ENCODE measurements at regions not wholly inside any gene's neighbourhood (a gene's known extent, or its start where the extent isn't known, plus 50 kb on each side); places are given as distances from the start of the nearest gene placed in this dataset.

DNA sequence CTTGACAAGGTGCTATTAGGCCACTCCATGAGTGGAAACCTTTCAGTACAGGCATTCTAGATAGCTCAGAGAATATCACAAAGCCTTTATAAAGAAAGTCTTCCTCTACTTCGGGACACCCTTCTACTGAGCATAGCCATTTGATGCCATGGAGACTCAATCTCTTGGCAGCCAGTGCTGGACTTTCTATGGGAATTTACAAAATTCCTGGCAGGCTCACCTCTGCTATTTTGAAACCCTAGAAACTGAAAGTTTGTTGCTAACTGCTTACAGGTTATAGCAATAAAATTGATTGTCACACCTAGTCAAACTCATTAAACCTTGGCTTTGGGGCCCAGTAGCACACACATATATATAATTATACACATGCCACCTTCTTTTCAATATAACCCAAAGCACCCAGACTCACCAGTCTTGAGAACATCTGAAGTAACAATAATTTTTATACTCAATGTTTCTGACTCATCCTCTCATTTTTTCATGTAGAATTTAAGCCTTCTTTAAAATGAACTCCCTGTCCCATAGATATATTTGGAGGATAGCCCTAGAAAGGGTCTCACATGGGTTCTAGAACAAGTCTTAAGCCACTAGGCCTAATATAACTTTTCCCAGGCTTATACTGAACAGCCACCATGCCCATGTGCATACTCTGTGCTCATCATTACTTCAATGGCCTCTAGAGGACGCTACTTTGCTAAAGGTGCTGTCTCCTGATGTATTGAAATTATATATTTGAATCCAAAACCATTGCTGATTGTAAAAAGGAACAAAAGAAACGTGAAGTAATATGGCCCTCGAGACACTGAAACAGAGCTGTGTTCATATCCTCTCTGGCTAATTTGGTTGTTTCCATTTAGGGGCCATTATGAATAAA, 368.1 kb upstream of the MARCKS start:
- DNase-seq: no peak

DNA sequence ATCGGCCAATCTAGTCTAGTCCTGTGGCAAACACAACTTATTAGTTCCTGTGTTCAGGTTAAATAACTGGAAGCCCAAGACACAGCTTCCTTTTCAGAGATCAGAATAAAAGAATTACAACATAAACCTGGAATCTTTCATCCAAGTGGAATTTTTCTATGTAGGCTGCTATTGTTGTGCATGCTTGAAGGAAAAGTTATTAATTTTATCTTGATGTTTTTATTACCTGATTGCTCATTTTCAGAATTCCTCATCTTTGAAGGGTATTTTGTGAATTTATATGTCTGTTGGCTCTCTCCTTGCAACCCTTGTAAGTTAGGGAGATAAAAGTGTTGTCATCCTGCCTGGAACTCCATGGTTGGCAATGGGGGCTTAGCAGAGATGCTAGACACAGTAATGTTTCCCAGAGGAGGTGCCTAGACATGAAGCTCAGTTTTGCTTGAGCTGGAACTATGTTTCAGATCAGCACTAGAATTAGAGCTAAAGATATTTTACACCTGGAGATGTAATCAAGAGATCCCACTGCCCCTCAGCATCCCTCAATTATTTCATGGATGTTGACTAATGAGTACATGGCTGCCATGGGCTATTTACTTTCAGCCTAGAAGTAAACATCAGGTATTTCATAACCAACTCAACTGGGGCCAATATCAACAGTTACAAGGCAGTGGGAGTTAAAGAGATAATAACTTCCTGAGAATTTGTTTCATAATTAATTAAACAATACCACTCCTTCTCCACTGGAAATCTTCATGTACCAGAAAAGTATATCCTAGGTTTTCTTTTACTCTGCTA, 367.0 kb upstream of the MARCKS start:
- no peak for DNase-seq

DNA sequence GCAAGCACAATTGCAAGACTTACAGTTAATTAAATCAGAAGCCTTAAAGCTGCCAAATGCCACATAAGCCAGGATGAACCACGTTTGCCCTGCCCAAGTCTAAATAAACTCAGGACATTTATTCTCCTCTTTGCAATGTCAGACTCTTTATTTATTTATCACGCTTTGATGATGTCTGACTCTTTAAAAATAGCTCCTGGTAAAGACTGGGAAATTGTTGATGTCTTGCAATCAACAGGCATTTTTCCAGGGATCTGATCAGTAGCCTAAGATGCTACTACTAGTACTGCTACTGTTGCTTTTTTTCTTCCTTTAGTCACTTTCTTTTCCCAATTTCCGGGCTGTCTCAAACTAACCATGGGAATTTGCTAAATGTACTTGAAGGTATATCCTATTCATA, 365.8 kb upstream of the MARCKS start:
- DNase-seq: no peak

DNA sequence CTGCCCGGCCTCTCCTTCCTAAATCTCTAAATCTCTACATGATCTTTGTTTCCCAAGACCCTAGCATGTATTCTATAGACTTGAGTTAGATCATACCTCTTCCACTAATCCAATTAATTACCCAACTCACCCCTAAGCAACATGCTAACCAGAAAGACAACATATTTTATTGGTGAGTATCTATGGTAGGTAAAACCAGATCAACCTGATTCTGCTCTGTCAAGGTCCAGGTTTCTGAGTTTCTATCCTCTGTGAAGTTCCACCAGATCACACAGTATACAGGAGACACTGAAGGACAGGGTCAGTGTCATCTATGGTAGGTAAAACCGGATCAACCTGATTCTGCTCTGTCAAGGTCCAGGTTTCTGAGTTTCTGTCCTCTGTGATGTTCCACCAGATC, 363.2 kb upstream of the MARCKS start:
- no peak for DNase-seq

DNA sequence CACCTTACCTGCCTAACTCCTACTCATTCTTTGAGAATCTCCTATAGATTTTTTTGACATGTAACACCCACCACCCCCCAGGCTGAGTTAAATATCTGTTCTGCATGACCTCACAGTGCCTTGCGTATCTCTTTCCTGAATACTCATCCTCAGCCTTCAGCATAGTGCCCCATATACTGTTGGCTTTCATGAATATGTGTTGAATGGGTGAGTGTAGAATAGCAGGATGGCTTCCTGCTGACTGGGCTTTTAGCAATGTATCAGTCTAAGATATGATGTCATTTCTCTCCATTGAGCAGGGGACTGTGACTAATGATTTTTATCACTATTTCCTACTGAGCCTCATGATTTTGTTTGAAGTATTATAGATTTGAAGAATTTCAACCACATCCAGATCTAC, 361.6 kb upstream of the MARCKS start:
- DNase-seq: no peak

DNA sequence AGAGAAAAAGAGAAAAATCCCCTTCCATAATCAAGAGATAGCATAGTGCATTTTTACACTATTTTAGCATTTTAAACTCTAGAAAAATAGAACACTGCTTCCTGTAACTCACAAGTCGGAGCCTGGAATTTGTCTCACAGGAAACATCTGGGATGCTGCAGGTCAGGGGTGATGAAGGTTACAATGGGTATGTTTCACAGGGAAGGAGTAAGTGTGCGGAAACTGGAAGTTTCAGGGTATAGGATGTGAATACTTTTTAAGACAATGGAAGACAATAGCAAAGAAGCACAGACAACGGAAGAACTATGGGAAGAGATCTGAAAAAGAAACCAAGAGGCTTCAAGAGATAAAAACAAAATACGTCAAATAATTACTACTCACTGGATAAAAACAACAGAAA, 361.0 kb upstream of the MARCKS start:
- DNase-seq: no peak

DNA sequence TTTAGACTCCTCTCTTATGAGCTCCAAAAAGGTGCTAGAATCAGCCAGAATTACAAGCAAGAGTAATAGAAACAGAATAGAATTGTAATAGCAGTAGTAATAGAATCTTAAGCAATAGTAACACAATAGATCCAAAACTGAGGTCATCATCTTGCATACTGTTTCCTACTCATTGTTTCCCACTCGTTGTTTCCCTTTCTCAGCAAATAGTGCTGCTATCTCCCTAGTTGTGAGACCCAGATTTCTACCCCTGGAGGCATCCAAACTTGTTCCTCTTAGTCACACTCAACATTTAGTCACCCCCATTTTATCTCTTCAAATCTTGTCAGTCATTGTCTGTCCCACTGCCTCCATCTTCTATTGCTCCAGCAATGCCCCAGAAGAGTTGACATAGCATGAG, 356.9 kb upstream of the MARCKS start:
- no peak for DNase-seq

DNA sequence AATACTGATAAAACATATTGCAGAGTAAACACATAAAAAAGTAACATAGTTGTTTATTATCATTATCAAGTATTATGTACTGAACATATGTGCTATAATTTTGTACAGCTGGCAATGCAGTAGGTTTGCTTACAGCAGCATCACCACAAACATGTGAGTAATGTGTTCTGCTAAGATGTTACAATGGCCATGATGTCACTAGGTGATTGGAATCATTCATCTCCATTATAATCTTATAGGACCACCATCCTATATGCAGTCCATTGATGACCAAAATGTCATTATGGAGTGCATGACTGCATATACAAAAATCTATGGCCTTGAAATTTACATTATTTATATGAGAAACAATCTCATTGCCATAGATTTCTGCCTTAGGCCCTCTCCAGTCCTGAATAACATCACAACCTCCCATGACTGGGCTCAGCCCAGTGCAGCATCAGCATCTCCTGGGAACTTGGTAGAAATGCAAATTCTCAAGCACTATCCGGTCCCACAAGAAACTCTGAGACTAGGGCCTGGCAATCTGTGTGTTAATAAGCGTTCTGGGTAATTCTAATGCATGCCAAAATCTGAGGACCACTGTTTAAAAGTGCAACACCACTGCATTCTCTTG, 352.0 kb upstream of the MARCKS start:
- no peak for DNase-seq

DNA sequence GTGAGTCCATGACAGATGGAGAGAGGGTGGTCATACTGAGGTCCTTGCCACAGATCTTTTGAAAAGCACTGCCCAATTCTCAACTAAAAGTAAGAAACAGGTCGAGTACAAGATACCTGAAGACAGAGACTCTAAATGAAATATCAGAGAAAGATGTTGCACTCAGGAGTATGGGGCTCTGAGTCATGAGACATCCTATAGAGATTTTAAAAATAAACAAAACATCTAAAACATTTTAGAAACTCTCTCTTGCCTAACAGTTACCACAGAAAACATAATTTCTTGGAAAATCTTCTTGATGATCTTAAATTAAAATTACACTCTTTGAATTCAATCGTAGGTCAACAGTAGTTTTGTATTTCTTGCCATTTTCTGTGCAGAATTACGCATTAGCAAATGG, 348.9 kb upstream of the MARCKS start:
- DNase-seq: no peak

DNA sequence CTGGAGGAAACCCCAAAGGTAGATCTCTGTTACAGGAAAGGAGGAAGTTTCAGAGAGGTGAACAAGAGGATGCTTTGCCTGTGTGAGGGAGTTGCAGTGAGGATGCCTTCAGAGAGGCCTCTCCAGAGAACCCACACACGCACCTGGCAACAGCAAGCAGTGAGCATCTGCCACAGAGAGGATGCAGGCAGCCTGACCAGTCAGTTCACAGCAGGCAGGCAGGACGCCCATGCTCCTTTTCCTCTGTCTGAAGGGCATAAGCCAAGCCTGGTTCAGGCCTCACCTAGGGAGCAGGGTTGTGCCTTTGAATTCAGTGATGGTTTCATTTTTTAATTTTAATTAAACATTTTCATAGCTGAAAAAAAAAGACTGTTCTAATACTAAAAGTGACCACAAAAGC, 346.0 kb upstream of the MARCKS start:
- no peak for DNase-seq

DNA sequence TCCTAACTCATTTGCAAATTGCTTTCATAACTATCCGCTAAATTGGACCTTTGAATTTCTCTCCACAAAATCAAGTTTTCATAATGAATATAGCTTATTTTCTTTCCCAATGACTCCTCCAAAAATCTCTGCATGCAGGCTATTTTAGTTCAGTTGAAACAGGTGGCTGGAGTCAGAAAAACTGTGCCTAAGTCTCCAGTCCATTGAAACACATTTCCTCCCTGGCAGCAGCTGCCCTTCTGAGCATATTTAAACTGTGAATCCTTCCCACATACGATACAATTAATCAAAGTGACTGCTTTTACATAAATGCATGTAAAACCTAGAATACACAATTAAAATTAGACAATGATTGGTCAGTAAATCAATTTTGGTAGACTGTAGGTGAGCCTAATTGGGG, 344.6 kb upstream of the MARCKS start:
- DNase-seq: no peak

DNA sequence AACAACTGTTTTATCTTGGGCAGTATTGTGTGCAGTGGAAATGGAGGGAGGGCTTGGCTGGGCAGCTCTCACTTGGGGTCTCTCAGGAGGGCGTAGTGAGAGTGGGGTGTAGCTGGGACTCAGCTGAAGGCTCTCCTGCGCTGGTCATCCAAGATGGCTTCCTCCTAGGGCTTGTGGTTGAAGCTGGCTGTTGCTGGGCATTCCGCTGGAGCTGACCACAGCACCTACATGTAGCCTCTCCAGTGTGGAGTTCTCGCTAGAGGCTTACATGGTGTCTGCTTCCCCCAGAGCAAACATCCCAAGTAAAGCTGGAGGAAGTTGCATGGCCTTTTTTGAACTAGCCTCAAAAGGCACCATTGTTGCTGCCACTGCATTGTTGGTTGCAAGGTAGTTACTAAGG, 344.1 kb upstream of the MARCKS start:
- no peak for DNase-seq

DNA sequence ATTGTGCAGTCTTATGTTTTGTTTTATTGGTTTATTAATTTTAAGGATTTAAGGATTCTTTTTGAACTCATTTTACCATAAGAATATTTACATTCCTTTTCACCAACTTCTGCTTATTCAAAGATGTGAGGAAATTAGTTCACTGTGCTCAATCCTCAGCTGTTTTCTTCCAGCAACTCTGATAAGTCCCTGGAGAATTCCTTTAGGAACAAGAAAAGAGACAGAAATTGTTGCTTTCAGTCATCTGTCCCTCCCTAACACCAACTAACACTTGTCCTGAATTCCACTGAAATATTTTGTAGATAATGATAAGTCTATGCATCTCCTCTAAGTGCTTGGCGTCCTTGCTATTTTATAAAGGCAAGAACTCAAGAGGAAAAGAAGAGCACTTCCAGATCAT, 334.8 kb upstream of the MARCKS start:
- no peak for DNase-seq

DNA sequence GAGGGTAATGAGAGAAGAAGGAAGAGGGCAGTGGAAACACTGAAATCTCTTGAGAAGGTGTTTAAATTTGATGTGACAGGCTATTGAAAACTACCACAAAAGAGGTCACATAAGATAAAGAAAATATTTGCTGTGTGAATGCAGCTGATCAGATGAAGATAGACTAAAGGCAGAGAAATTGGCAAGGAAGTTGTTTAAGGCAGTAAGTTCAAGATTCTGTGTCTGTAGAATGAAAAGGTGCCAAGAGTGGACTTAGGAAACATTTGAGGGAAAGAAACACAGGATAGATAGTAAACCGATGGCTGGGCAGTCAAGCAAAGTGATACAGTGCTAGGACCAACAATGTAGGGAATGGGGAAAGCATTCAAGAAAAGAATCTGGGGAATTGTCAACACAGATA, 332.3 kb upstream of the MARCKS start:
- DNase-seq: no peak

DNA sequence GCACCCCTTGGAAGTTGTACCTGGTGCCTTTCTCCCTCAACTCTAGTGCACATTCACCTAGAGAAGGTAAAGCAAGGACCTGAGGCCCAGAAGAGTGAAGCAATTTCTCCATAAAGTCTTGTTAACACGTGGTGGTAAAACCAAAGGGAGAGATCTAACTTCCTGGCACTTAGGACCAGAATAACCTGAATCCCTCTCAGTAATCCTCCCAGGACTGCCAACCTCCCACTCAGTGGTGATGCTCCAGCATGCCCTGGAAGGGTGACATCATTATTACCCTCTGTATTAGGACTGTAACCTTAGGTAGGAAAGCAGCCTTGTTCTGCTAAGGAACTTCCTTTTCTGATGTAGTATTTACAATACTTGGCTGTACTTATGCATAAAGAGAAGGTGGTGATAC, 330.6 kb upstream of the MARCKS start:
- no peak for DNase-seq

DNA sequence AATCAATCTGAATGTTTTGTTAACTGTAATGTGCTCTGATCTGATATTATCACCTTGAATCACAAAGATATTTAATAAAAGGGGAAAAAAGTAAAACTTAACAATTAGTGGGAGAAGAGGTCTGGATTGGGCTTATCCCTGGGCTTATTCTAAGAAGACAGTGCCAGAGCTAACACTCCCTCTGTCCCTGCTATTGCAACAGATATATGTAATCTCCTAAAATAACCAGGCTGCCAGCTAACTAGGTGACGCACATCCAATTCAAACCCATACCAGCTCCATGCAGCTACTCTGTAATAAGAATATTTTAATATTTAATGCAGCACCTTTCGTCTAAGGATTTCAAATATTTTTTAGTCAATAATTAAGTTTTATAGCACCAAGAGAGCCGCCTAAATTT, 330.1 kb upstream of the MARCKS start:
- no peak for DNase-seq

DNA sequence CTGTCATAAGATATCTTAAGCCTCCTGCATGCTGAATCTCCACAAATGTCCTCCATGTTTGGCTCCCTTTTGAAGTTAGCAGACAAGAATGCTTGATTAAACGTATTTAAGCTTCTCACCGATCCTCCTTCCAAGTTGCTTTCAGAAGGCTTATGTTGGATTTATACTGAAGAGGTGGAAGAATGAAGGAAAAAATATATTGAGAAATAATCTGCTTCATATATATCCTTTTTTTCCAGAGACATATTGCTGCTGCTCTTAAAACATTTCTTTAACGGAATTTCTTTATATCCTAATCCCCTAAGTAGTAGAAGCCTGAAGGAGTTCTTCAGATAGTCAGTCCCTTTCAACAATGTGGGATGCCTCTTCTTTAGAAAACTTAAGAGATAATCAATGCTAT, 329.0 kb upstream of the MARCKS start:
- no peak for DNase-seq

DNA sequence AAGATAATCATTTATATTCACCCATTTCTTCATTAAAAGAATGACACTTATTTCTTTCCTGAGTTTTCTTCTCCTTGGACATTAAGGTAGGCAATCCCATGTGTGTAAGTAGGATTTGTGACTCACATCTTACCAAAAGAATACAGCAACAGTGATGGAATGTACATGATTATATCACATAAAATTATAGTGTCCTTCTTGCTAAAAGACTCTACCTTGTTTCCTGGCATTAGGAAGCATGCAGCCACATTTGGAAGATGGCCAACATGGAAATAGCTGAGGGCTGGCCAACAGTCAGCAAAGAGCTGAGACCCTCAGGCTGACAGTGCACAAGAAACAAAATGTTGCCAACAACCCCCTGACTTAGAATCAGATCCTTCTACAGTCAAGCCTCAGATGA, 327.9 kb upstream of the MARCKS start:
- no peak for DNase-seq

DNA sequence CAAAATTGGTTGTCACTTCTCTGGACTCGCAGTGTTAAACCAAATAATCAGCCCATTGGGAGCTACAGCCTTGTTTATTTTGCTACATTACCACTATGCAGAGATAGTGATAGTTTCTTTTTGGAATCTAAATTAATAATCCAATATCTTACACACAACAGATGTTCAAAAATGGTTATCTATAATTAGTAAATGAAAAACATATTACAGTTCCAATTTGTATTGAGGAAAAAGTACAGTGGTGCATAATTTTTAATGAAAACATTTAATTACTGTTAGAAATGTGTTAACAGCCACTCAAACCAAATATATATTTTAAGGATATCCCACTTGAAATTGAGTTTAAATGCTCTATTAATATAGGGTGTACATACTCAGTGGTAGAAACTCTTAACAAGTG, 327.3 kb upstream of the MARCKS start:
- DNase-seq: no peak

DNA sequence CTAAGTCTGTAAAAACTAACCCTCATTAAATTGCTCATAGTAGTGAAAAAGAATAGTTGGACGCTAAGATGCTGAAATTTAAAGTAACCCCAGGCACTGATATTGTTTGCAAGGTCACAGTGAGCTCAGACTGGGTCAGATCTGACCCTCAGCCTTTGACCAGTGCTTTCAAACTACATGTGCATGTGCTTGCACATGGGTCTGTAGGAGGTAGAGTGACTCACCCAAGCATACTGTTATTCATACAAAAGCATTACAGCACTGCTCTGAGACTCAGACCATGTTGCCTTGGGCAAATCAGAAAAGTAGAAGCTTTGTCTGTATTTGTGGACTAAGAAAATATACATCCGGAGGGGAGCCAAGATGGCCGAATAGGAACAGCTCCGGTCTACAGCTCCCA, 326.4 kb upstream of the MARCKS start:
- DNase-seq: no peak

DNA sequence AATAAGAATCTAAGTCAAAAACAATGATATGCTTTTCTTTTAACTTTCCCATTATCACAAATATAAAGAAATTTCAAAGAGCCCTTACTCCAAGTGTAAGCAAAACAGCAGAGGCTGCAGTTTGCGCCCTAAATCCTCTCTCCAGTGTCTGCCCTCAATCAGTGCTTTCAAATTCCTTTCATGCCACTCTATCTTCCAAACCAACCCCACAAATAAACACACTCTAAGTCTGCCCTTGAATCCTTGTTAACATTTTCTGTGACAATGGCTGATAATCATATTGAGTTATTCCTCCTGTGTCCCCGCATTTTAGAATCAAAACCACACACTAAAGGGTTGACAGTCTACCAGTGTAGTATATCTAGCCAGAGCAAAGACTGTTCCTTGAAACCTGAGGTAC, 317.9 kb upstream of the MARCKS start:
- DNase-seq: no peak

DNA sequence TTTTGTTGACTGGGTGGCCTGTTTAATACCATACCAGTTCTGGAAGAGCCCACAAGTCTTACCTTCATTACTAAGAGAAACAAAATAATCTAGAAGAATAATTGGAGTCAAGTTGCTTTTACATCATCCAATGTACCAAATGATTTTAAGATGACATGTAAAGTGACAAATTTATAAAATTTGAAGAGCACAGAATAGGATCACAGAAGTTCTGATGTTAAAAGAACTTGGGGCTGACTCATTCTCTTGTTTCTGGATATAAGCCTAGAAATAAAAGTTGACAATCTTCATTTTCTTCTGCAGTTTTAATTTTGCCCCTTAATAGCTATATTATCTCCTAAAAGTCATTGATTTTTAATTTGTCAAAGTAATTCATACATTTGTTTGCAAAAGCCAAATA, 317.5 kb upstream of the MARCKS start:
- no peak for DNase-seq

DNA sequence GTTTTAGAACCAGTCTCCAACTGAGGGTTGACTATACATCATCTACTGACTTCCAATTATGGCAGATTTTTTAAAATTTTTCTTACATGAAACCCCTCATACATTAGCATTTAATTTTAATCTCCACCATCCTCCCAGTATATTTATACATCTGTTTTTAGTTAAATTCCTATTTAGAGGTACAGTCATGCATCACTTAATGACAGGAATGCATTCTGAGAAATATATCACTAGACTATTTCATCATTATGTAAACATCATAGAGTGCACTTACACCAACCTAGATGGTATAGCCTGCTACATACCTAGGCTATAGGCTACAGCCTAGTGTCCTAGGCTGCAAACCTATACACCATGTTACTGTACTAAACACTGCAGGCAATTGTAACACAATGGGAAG, 316.7 kb upstream of the MARCKS start:
- no peak for DNase-seq

DNA sequence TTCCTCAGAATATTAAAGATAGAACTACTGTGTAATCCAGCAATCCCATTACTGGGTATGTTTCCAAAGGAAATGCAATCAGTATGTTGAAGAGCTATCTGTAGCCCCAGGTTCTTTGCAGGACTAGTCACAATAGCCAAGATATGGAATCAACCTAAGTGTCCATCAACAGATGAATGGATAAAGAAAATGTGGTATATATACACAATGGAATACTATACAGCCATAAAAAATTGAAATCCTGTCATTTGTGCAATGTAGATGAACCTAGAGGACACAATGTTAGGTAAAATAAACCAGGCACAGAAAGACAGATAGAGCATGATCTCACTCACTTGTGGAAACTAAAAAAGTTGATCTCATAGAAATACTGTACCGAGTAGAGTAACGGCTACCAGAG, 306.0 kb upstream of the MARCKS start:
- DNase-seq: no peak

All from activated naive CD4-positive, alpha-beta T cell treated with Interleukin-2 at 50 U/mL for 16 hours (primary cell).